ENCODE measurements at regions not wholly inside any gene's neighbourhood (a gene's known extent, or its start where the extent isn't known, plus 50 kb on each side); places are given as distances from the start of the nearest gene placed in this dataset.

DNA sequence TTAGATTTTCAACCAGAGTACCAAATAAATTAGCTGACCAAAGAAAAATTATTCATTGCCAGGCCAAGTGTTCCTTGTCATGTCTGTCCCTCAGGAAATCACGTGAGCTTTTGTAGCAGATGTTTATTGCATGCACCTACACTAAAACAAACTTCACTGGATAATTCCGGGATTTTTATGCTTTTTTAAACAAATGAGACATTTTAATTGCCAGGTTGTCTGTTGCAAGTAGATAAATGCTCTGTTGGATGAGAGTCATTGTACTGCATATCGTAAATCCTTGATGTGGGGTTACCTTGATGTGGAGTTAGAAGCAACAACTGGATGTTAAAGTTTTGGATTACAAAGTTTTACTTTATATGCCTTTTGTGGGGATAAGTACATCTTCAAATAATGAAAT lies 1187.7 kb upstream of the PCDH9 start:
- Histone ChIP-seq H3K36me3 (ENCODE audit: insufficient read depth, low read length) (no peaks in the 10 kb centered on the region), H3K4me3 (ENCODE audit: low read length) (no peak overlapping the region), H3K4me1 (ENCODE audit: insufficient read depth, low read length) (no peaks in the 10 kb centered on the region), H2AFZ (ENCODE audit: low read depth, low read length) (no peak overlapping the region), H3K27me3 (ENCODE audit: insufficient read depth, low read length) (no peaks in the 10 kb centered on the region), H3K9me3 (ENCODE audit: low read length) (no peaks in the 10 kb centered on the region)

DNA sequence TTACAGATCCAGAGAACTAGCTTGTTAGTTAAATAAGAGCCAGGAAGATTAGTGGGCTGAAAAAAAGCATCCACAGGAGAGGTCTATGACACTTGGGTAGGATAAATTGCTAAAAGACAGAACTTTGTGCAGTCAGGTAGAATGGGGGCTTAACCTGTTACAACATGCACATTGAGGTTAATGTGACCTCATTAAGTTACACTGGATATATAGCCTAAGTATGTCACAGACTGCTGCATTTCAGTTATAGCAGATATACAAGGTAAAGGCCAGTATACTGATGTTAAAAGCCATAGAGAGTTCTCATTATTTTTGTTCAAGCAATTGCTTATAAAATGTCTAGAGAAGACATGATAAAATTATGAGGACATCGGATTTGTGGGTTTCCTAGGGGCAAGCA lies 1179.9 kb upstream of the PCDH9 start:
- H3K36me3 ChIP-seq (ENCODE audit: insufficient read depth, low read length), result no peaks in the 10 kb centered on the region
- H2AFZ ChIP-seq (ENCODE audit: low read depth, low read length), result no peak overlapping the region
- H3K9me3 ChIP-seq (ENCODE audit: low read length), result peaks cover 3% of the 10 kb centered on the region
- no peak overlapping the region for H3K4me3 ChIP-seq (ENCODE audit: low read length)
- no peaks in the 10 kb centered on the region for H3K4me1 ChIP-seq (ENCODE audit: insufficient read depth, low read length)
- H3K27me3 ChIP-seq (ENCODE audit: insufficient read depth, low read length), result no peaks in the 10 kb centered on the region

DNA sequence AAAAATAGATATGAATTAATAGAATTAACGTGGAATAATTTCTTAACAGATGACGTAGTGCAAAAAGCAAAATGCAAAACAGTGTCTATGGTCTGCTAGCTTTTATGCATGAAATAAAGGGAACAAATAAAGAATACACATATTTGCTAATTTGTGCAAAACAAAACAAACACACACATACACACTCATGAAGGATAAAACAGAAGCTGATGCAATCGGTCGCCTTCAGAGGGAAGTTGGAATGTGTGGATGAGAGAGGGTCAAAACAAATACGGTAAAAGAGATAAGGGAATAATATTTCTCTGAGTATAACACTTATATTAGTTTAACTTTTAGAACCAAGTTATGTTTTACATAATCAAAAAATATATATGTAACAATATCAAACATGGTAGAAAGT lies 1160.9 kb upstream of the PCDH9 start:
- Histone ChIP-seq H2AFZ (ENCODE audit: low read depth, low read length) (no peak overlapping the region), H3K36me3 (ENCODE audit: insufficient read depth, low read length) (no peaks in the 10 kb centered on the region), H3K4me1 (ENCODE audit: insufficient read depth, low read length) (no peaks in the 10 kb centered on the region), H3K27me3 (ENCODE audit: insufficient read depth, low read length) (no peaks in the 10 kb centered on the region), H3K4me3 (ENCODE audit: low read length) (no peak overlapping the region), H3K9me3 (ENCODE audit: low read length) (no peaks in the 10 kb centered on the region)

DNA sequence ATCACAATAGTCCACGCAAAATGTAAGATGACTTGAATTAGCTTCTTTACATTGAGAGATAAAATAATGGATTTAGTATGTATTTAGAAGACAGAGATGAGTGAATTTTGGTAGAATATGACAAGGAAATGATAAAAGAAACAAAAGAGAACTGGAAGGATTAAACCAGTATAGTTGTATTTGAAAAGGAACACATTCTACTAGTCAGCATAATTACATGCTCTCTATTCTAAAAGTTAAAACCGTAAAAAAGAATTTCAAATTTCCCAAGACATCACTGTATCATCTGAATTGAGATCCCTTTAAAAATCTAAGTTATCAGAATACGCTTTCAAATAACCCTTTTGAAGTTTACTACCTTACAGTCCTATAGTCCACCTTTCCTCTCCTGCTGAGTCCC lies 1156.7 kb upstream of the PCDH9 start:
- H3K4me1 ChIP-seq (ENCODE audit: insufficient read depth, low read length), result no peaks in the 10 kb centered on the region
- no peaks in the 10 kb centered on the region for H3K9me3 ChIP-seq (ENCODE audit: low read length)
- no peaks in the 10 kb centered on the region for H3K27me3 ChIP-seq (ENCODE audit: insufficient read depth, low read length)
- H3K36me3 ChIP-seq (ENCODE audit: insufficient read depth, low read length), result no peaks in the 10 kb centered on the region
- H2AFZ ChIP-seq (ENCODE audit: low read depth, low read length), result peak overlapping the region; percentile 36
- H3K4me3 ChIP-seq (ENCODE audit: low read length), result no peak overlapping the region

DNA sequence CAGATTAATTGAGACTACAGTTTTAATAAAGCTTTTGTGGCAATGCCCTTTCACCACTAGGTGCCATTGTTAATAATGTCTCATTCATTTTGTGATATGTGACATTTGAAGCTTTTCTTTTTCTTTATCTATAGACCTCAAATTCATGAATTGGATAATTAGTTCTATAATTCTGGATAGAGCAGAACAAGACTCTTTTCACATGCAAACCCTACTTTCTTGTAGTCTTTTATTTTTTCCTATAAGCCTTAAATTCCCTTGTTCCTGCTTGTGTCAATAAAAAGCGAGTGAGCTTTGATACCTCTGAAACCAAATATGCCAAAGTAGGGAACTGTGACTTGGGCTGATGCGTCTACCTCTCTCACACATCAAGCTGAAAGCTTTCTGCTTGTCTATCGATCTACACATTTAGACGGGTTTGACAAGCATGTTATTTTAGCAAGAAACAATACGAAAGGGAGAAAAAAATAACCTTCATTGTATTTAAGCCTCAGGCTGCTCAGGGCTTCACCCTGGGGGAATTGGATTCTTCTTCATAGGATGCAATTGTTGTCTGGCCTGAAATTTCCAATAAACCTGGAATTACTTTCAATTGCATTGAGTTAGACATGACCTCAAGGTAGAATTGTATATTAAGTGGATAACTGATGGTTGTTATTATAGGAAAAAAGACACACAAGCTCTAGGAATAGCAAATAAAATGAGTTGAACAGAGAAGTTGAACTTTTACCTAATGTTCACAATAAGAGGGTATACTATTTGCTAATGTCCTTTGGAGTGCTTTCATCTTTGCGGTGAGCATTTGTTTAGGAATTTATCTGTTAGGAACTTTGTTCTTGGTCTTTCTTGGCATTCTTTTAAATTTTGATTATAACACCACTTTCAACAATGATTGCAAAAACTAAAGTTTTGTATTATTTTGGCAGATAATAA lies 1150.2 kb upstream of the PCDH9 start:
- Histone ChIP-seq H2AFZ (ENCODE audit: low read depth, low read length) (peak overlapping the region; percentile 16), H3K4me3 (ENCODE audit: low read length) (no peak overlapping the region), H3K9me3 (ENCODE audit: low read length) (no peaks in the 10 kb centered on the region), H3K27me3 (ENCODE audit: insufficient read depth, low read length) (no peaks in the 10 kb centered on the region), H3K36me3 (ENCODE audit: insufficient read depth, low read length) (no peaks in the 10 kb centered on the region), H3K4me1 (ENCODE audit: insufficient read depth, low read length) (peaks cover 8% of the 10 kb centered on the region)

DNA sequence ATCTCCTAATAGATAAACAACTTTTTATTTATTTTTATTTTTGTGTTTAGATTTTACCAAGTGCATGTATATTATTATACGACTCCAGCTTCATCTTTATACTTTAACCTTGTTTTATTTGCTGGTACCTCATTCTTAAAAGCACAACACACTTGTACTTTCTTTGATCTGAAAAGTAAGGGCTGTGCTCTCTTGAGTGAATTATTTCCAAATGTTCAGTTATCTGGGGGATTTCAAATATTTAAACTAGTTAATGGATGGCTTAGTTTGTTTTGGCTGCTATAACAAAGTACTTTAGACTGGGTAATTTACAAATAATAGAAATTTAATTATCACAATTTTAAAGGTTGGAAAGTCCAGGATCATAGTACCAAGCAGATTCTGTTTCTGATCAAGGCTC lies 1148.2 kb upstream of the PCDH9 start:
- no peak overlapping the region for H2AFZ ChIP-seq (ENCODE audit: low read depth, low read length)
- H3K36me3 ChIP-seq (ENCODE audit: insufficient read depth, low read length), result no peaks in the 10 kb centered on the region
- H3K9me3 ChIP-seq (ENCODE audit: low read length), result no peaks in the 10 kb centered on the region
- no peaks in the 10 kb centered on the region for H3K27me3 ChIP-seq (ENCODE audit: insufficient read depth, low read length)
- peaks cover 8% of the 10 kb centered on the region for H3K4me1 ChIP-seq (ENCODE audit: insufficient read depth, low read length)
- H3K4me3 ChIP-seq (ENCODE audit: low read length), result no peak overlapping the region

DNA sequence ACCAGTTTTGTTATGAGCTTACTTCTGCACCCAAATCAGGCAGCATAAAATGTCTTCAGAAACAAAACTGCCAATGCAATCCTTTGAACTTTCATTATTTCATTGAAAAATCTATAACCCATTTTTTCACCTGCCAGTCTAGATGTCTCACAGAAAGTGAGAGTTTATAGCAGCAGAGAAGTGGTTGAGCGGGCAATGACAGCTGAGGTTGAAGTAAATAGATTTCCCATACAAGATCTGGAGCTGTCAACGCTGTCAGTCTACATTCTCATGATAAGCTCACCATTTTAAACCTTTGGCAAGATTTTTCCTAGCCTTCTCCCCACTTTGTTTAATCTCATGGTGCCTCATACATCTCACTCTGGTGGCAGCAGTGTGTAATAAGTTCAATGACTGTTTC lies 1144.9 kb upstream of the PCDH9 start:
- Histone ChIP-seq H2AFZ (ENCODE audit: low read depth, low read length) (no peak overlapping the region), H3K27me3 (ENCODE audit: insufficient read depth, low read length) (no peaks in the 10 kb centered on the region), H3K4me3 (ENCODE audit: low read length) (no peak overlapping the region), H3K4me1 (ENCODE audit: insufficient read depth, low read length) (peaks cover 1% of the 10 kb centered on the region), H3K9me3 (ENCODE audit: low read length) (no peaks in the 10 kb centered on the region), H3K36me3 (ENCODE audit: insufficient read depth, low read length) (no peaks in the 10 kb centered on the region)

DNA sequence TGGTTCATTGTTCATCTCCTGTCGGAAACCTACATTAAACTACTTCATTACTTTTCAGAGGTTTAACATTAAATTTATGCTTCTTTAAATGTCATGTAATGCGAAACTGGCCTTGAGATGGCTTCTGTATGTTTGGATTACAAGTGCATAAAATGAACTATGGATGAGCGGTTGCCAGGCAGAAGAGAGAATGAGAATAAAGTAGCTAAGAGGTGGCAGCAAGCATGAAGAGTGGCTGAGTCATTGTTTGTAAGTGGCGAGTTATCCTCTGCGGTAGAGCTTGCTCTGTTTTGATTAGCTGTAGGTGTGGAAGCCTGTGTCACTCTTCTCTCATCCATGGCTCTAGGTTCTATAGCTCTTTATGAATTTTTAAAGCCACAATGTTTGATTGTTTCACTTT lies 1139.6 kb upstream of the PCDH9 start:
- Histone ChIP-seq H3K9me3 (ENCODE audit: low read length) (peaks cover 1% of the 10 kb centered on the region), H3K4me1 (ENCODE audit: insufficient read depth, low read length) (peaks cover 3% of the 10 kb centered on the region), H3K4me3 (ENCODE audit: low read length) (no peak overlapping the region), H2AFZ (ENCODE audit: low read depth, low read length) (no peak overlapping the region), H3K36me3 (ENCODE audit: insufficient read depth, low read length) (no peaks in the 10 kb centered on the region), H3K27me3 (ENCODE audit: insufficient read depth, low read length) (no peaks in the 10 kb centered on the region)

DNA sequence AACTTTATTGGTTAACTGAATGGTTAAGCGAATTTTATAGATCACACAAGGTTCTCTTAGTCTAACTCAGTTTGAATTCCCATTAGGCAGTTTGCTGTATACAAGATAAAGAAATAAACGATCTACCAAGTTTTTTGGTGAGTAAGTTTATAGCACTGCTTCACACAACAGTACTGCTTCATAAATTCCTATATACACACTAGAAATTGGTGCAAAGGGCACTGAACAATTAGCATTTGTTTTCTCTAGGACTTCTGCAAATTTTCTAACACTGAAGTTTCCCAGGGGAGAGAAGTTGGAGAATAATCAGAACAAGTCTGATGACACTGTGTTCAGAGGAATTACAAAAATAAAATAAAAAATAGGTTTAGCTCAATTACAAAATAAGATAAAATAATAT lies 1138.8 kb upstream of the PCDH9 start:
- peaks cover 3% of the 10 kb centered on the region for H3K4me1 ChIP-seq (ENCODE audit: insufficient read depth, low read length)
- H2AFZ ChIP-seq (ENCODE audit: low read depth, low read length), result no peak overlapping the region
- no peaks in the 10 kb centered on the region for H3K36me3 ChIP-seq (ENCODE audit: insufficient read depth, low read length)
- H3K4me3 ChIP-seq (ENCODE audit: low read length), result no peak overlapping the region
- H3K27me3 ChIP-seq (ENCODE audit: insufficient read depth, low read length), result no peaks in the 10 kb centered on the region
- H3K9me3 ChIP-seq (ENCODE audit: low read length), result peaks cover 1% of the 10 kb centered on the region

DNA sequence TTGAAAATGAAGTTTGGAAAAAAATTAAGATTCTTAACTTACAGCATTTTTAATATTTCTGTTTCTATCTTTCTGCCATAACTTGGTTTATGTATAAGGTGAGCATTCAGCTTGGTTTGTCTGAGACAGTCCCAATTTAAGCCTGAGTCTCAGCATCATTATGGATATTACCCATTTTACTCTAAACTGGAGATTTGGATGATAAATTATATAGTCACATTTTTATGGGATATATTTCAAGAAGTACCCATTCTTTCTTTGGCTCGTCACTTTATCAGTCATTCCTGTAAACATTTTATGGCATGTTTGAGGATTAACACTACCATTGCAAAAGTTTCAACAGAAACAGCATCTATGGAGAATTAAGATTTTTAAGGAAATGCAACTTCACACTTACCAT lies 1129.0 kb upstream of the PCDH9 start:
- H3K4me3 ChIP-seq (ENCODE audit: low read length), result no peak overlapping the region
- no peaks in the 10 kb centered on the region for H3K27me3 ChIP-seq (ENCODE audit: insufficient read depth, low read length)
- H2AFZ ChIP-seq (ENCODE audit: low read depth, low read length), result no peak overlapping the region
- H3K36me3 ChIP-seq (ENCODE audit: insufficient read depth, low read length), result no peaks in the 10 kb centered on the region
- no peaks in the 10 kb centered on the region for H3K9me3 ChIP-seq (ENCODE audit: low read length)
- H3K4me1 ChIP-seq (ENCODE audit: insufficient read depth, low read length), result no peaks in the 10 kb centered on the region

DNA sequence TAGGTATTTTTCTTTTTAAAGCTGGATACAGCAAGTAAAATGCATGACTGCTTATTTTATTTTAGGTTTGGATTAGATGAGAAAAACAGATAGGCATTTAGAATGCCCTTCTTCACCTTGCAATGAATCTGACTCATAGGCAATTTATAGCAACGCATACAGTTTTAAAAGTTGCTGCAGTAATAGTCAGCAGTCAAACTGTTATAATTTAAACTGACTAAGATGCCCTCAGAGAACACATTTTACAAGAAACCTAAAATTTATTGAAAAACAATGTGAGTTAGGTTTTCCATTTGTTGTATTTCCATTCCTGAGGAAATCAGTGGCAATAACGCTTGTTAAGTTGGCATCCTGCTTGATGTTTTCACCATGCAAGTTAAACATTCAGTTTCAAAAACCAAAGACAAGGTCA lies 1128.2 kb upstream of the PCDH9 start:
- Histone ChIP-seq H3K4me3 (ENCODE audit: low read length) (no peak overlapping the region), H3K9me3 (ENCODE audit: low read length) (no peaks in the 10 kb centered on the region), H2AFZ (ENCODE audit: low read depth, low read length) (no peak overlapping the region), H3K36me3 (ENCODE audit: insufficient read depth, low read length) (no peaks in the 10 kb centered on the region), H3K4me1 (ENCODE audit: insufficient read depth, low read length) (no peaks in the 10 kb centered on the region), H3K27me3 (ENCODE audit: insufficient read depth, low read length) (no peaks in the 10 kb centered on the region)

DNA sequence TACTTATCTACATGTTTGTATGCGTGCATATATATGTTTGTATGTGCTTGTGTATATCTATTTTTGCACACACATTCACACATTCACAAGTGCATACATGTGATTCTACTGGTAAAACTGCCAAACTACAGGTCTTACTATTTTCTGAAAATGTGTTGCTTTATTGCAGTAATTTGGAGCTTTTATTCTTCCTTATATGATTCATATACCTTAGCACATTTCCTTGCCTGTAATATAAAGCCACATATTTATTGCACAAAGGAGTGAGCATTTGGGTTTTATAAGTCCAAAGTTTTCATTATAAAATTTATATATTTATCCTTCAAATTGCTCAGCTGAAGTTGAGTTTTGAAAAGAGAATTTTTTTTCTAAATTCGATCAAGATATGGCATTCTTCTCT lies 1120.4 kb upstream of the PCDH9 start:
- H3K27me3 ChIP-seq (ENCODE audit: insufficient read depth, low read length), result no peaks in the 10 kb centered on the region
- H3K4me1 ChIP-seq (ENCODE audit: insufficient read depth, low read length), result no peaks in the 10 kb centered on the region
- no peaks in the 10 kb centered on the region for H3K9me3 ChIP-seq (ENCODE audit: low read length)
- H3K36me3 ChIP-seq (ENCODE audit: insufficient read depth, low read length), result no peaks in the 10 kb centered on the region
- no peak overlapping the region for H3K4me3 ChIP-seq (ENCODE audit: low read length)
- H2AFZ ChIP-seq (ENCODE audit: low read depth, low read length), result no peak overlapping the region

DNA sequence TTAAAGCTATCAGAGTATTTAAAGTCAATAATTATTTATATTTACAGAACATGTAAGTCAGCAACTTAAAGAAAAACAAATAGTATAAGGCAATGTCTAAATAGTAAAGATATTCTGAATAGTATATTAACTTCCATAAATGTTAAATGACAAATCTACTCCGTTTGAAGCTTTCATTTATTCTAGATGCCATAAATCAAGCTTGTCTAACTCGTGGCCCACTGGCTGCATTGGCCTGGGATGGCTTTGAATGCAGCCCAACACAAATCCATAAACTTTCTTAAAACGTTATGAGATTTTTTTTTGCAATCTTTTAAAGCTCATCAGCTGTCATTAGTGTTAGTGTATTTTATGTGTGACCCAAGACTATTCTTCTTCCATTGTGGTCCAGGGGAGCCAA lies 1117.1 kb upstream of the PCDH9 start:
- Histone ChIP-seq H3K36me3 (ENCODE audit: insufficient read depth, low read length) (no peaks in the 10 kb centered on the region), H3K9me3 (ENCODE audit: low read length) (no peaks in the 10 kb centered on the region), H3K4me1 (ENCODE audit: insufficient read depth, low read length) (no peaks in the 10 kb centered on the region), H3K4me3 (ENCODE audit: low read length) (no peak overlapping the region), H3K27me3 (ENCODE audit: insufficient read depth, low read length) (no peaks in the 10 kb centered on the region), H2AFZ (ENCODE audit: low read depth, low read length) (no peak overlapping the region)

Measured in neuron (in vitro differentiated cells).